ENCODE measurements at regions not wholly inside any gene's neighbourhood (a gene's known extent, or its start where the extent isn't known, plus 50 kb on each side); places are given as distances from the start of the nearest gene placed in this dataset.

- TF ChIP-seq, protein P1, sequence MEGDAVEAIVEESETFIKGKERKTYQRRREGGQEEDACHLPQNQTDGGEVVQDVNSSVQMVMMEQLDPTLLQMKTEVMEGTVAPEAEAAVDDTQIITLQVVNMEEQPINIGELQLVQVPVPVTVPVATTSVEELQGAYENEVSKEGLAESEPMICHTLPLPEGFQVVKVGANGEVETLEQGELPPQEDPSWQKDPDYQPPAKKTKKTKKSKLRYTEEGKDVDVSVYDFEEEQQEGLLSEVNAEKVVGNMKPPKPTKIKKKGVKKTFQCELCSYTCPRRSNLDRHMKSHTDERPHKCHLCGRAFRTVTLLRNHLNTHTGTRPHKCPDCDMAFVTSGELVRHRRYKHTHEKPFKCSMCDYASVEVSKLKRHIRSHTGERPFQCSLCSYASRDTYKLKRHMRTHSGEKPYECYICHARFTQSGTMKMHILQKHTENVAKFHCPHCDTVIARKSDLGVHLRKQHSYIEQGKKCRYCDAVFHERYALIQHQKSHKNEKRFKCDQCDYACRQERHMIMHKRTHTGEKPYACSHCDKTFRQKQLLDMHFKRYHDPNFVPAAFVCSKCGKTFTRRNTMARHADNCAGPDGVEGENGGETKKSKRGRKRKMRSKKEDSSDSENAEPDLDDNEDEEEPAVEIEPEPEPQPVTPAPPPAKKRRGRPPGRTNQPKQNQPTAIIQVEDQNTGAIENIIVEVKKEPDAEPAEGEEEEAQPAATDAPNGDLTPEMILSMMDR (conservative IDR thresholded peaks at IDR 0.05 in 1 of 2, IDR thresholded peaks at IDR 0.05 in 1 of 2; ENCODE audit: extremely low read depth in 1 of 2, insufficient read depth in 1 of 2, low read depth in 1 of 2, low read length in 2 of 2) = no peak
- TF ChIP-seq EZH2 (IDR thresholded peaks at IDR 0.05; ENCODE audit: borderline replicate concordance, low read length) = no peak
Measured at GRCh38 chr12:90794212-90794611, 160.8 kb downstream of the CCER1 start.
